GM19455 (cell line): ENCODE measurements at regions not wholly inside any gene's neighbourhood (a gene's known extent, or its start where the extent isn't known, plus 50 kb on each side); places are given as distances from the start of the nearest gene placed in this dataset.
"Not testable (repeated sequence)": the region's sequence is repeated elsewhere in the genome, so short reads cannot be mapped to it uniquely, and the experiment has no call there.

Source experiments
- ATAC-seq: cut with Tn5 transposase; IDR thresholded peaks from one replicate; pipeline ENCODE4 v1.9.1; 2021; ENCODE audit not compliant: unreplicated experiment

- ATAC-seq: no peak
Measured at GRCh38 chr12:68984796-68985573, 52.0 kb upstream of the CPM start.

GRCh38 chr12:68997526-68997925 lies 64.6 kb upstream of the CPM start:
- ATAC-seq: not testable (repeated sequence)

GRCh38 chr12:68998041-68998440 lies 65.1 kb upstream of the CPM start:
- ATAC-seq: no peak

- no peak for ATAC-seq
Measured at GRCh38 chr12:69000074-69000473, 67.1 kb upstream of the CPM start.

GRCh38 chr12:69000540-69001243 lies 67.7 kb upstream of the CPM start:
- ATAC-seq: no peak

- no peak for ATAC-seq
Measured at GRCh38 chr12:69001251-69001650, 68.3 kb upstream of the CPM start.

GRCh38 chr12:69002969-69003368 lies 70.0 kb upstream of the CPM start:
- ATAC-seq: no peak

- ATAC-seq: no peak
Measured at GRCh38 chr12:69003991-69004390, 71.0 kb upstream of the CPM start.

- ATAC-seq: no peak
Measured at GRCh38 chr12:69007101-69007854, 74.3 kb upstream of the CPM start.

- no peak for ATAC-seq
Measured at GRCh38 chr12:69007855-69008351, 74.9 kb upstream of the CPM start.

GRCh38 chr12:69008520-69008919 lies 75.5 kb upstream of the CPM start:
- no peak for ATAC-seq

GRCh38 chr12:69014047-69014446 lies 81.1 kb upstream of the CPM start:
- no peak for ATAC-seq

GRCh38 chr12:69015017-69015416 lies 82.0 kb upstream of the CPM start:
- no peak for ATAC-seq

GRCh38 chr12:69015831-69016230 lies 82.9 kb upstream of the CPM start:
- ATAC-seq: no peak

GRCh38 chr12:69019082-69019481 lies 86.1 kb upstream of the CPM start:
- no peak for ATAC-seq

GRCh38 chr12:69019910-69020309 lies 86.9 kb upstream of the CPM start:
- no peak for ATAC-seq

- no peak for ATAC-seq
Measured at GRCh38 chr12:69022674-69023073, 89.7 kb upstream of the CPM start.

GRCh38 chr12:69023840-69024239 lies 90.9 kb upstream of the CPM start:
- no peak for ATAC-seq

- no peak for ATAC-seq
Measured at GRCh38 chr12:69024413-69024812, 91.4 kb upstream of the CPM start.

GRCh38 chr12:69024907-69025306 lies 91.9 kb upstream of the CPM start:
- no peak for ATAC-seq

- no peak for ATAC-seq
Measured at GRCh38 chr12:69026336-69026735, 93.4 kb upstream of the CPM start.
